Kasumi-1 (cell line): ENCODE measurements at regions not wholly inside any gene's neighbourhood (a gene's known extent, or its start where the extent isn't known, plus 50 kb on each side); places are given as distances from the start of the nearest gene placed in this dataset.

Experiments
- DNase-seq, 2 experiments: peaks; one replicate each; lab custom pipeline; 2025; lab: John Stamatoyannopoulos, UW

DNA sequence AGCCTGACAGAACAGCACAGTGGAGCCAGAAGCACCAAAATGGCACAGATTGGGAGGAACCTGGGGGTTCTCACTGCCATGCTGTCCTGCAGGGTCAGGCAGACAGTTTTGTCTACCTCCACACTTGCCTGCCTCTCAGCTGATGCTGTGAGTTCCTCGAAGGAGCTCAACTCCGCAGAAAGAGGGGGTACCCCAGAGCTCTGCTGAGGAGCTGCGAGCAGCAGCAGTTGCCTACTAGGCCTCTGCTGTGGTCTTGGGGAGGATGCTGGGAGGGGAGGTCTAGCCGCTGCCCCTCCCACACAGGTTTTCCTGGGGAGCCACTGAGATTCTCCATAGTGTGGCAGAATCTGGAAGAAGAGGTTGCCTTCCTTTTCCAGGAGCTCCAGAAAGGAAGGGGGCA is 192.5 kb downstream of the FOXD2 start:
- DNase-seq, result no peak

- no peak for DNase-seq
Measured at GRCh38 chr1:47631411-47631995, 193.7 kb downstream of the FOXD2 start.

DNA sequence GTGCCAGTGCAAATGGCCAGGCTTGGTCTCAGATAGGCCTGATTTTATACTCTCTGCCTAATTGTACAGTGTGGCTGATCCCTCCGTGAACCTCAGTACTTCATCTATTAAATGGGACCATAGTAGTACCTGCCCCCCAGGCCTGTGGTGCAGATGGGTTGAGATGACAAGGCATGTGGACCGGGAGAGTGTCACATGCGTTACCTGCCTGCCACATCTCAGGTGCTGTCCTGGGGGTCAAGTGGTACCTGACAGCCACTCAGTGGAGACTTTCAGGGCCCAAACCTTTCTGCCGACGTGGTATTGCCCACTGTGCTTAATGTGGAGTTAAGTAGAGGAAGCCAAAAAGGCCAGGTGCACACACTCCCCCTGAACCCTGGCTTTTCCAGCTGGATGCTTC is 197.3 kb downstream of the FOXD2 start:
- no peak for DNase-seq

DNA sequence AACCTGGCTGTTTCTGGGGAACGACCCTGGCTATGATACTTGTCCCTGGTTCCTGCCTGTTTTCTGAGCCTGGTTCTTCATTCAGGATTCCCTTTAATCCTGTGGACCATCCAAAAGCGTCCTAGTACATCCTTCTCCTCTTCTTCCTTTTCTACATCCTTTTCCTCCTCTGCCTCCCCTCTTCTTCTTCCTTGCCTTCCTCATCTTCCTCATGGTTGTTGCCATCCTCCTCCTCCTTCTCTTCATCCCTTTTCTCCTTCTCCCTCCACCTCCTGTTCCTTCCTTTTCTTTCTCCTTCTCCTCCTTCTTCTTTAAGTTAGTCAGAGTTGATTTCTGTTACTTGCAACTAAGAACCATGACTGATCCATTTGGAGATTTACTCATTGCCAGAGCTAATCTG is 197.8 kb downstream of the FOXD2 start:
- DNase-seq, result no peak

DNA sequence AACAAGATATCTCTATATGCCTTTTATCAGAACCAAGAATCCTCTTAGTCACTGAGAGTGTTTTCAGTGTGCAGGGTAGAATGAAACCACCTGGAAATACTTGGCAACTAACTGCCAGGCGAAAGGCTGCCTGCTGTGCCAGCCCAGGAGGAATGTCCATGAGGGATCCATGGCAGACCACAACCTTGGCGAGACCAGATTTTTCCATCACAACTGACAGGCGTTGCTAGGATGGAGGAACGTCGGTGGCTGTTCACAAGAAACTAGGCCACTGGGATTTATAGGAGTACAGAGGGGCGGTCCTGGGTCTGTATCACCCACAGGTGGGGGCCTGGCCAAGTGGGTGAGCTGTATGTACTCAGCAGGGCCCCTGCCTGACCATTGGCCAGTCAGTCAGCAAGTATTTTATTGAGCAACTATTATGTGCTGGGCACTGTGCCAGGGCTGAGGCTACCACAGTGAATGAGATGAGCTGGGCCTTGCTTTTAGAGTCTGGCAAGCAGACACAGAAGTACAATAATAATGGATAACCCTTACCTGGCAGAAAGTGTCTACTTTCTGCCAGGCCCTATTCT is 199.4 kb downstream of the FOXD2 start:
- no peak for DNase-seq

GRCh38 chr1:47638240-47638639 is 200.4 kb downstream of the FOXD2 start:
- DNase-seq, result no peak

- DNase-seq, result no peak
Measured at GRCh38 chr1:47638713-47639112, 200.9 kb downstream of the FOXD2 start.

DNA sequence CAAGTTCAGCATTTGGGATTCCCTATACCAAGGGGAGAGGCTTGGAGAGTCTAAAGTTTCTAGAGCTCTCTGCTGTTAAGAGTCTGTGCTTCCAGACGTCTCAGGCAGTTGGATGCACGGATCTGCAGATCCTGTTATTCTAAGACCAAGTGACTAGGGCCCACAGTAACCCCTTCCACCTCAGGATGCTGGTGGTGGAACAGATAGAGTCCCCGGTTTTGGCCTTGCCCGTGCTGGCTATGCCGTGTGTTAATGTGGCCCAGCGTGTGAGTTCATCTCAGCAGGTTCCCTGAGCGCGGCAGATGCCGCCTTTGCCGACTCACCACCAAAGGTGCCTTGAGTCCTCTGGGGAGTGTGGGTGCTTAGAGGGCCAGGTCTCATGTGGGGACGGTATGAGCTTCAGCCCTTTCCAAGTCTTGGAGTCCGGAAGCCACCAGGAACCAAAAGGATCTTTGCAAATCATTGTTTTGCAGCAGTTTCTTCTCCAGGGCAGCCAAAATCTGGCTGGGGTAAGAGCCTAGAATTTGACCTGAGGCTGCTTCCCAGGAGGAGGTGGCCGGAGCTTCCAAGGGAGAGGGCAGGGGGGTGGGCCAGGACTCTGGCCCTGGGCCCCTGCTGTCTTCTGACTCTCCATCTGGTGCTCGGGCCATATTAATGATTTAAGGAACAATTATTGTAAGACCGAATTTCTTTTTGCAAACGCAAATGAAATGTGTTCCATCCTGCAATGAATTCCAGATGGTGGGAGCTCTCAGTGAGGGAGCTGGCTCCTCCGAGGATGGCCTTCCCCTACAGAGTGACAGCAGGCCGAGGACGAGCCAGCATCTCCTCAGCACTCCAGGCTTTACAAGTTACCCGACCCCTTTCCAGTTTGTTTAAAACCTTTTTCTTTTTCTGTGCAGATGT is 205.7 kb downstream of the FOXD2 start:
- no peak for DNase-seq

DNA sequence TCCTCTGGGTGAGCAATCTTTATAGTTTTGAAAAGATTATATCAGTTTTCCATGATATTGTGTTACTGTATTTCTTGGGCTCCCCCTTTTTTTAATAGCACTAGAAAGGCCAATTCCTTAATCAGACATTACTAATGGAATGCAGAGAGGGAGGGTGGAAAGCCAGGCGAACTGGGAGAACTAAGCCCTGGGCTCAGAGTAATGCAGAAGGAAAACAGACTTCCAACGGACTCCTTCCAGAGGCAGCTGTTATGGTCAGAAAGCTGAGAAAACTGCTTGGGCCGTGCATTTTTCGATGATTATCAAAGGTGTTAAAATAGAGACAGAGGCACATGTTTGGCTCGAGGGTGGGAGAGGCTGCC is 206.3 kb downstream of the FOXD2 start:
- DNase-seq, result no peak

DNA sequence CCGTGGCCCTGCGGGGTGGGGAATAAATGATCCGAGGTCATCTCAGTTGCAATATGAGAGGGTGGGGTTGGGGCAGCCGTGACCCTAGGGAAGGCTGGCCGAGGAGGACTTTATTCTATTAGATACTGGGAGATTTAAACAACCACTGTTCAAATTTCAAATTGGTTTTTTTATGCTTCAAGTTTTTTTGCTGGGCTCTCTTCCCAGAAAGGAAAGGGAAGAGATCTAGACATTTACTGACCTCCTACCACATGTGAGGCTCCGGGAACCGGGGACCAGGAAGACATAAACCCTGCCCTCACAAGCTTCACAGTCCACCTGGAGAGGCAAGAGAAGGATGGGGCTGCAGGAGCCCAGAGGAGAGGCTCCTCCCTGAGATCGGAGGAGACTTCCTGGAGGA is 207.3 kb downstream of the FOXD2 start:
- DNase-seq, result no peak

DNA sequence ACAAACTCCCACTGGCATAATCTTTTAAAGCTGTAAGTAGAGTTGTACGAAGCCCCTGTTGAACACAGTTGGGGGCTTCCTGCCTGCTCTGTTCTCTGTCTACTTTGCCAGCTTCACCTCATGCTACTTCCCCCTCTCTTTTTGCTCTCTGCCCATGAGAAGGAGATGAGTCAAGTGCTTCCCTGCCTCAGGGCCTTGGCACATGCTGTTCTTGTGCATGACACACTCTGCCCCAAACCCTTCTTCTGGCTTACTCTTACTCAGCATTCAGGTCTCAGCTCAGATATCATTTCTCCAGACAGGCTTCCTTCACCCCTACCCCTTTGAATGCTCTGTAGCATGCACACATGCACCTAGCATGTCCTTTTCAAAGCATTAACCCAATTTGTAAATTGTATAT is 208.8 kb downstream of the FOXD2 start:
- DNase-seq, result no peak

- no peak for DNase-seq
Measured at GRCh38 chr1:47647327-47647845, 209.5 kb downstream of the FOXD2 start.

DNA sequence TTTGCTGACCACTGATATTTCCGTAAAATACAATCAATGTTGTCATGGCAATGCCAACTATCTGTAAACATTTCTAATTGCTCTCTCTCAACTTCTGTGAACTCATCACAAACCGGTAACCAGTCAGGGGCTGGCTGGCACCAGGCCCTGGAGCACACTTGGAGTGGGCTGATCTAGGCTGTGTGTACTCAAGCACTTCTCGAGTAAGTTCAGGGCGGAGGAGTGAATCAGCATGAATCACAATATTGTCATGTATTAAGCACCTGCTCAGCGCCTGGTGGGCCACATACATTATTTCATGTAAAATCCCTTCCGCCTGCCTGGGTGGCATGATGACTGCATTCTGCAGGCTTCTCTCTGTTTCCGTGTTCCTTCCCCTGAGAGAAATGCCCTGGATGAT is 212.4 kb downstream of the FOXD2 start:
- no peak for DNase-seq

GRCh38 chr1:47650611-47651010 is 212.8 kb downstream of the FOXD2 start:
- no peak for DNase-seq

GRCh38 chr1:47651311-47652089 is 213.7 kb downstream of the FOXD2 start:
- DNase-seq, result no peak

DNA sequence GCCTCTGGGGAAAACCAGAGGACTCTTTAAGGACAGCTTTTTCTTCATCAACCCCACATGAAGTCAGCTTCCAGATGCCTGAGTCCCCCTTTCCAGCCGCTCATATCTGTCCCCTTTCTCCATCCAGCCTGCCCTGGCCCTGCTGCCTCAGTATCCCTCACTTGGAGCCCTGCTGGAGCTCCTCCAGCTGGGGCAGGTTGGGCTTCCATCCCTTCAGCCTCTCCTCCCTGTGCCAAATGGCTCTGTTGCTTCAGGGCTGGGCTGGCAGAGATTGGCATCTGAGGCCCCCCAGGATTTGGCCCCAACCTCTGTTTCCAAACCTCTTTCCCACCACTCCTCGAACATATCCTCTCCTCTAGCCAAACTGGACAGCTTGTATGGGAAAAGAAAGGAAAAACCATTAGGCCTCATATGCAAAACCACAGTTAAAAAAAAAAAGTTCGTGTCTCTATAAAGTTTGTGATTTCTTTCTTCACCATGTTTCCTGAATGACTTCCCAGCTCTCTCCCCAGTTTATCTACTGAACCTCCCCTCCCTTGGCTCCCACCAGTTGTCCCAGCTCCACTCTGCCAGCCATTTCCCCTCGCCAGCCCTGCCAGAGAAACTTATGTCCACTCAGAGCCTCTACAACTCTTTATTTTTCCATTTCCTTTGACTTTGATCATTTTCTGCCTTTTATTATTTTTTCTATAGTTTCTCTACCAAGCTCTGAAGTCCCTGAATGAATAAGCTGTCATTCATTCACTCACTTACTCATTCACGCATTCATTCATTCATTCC is 217.9 kb downstream of the FOXD2 start:
- DNase-seq, result no peak

- no peak for DNase-seq
Measured at GRCh38 chr1:47656719-47657685, 219.2 kb downstream of the FOXD2 start.

GRCh38 chr1:47658161-47658920 is 220.5 kb downstream of the FOXD2 start:
- DNase-seq, result no peak

DNA sequence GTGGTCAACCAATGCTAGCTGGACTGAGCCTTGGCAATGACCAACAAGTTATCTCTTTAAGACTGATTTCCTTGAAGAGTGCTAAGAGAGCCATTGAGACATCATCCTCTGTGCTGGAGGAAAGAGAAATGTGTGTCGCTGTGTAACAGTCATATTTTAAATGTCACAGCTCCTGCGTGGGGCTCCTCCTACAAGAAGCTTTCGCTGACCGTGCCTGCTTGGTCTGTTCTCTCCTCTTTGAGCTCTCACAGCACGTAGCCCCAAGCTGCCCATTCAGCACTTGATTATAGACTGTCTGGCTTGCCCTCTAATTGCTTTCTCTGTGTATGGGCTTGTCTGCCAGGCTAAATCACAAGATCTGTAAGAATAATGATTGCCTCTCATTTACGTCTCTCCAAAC is 221.3 kb downstream of the FOXD2 start:
- no peak for DNase-seq

DNA sequence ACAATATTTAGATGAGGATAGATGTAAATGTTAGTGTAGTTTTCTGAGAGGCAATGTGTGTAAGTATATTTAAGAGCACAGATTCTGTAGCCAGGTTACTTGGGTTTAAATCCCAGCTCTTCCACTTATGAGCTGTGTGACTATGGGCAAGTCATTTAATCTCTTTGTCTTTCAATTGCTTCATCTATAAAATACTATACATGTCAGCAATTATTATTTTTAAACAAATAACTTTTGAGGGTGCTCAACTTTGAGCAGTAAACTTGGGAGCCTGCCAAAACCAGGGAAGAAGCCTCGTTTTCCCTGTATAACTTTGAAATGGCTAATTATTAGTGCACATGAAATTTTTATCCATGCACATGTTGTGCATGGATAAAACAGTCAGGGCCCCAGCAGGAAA is 222.8 kb downstream of the FOXD2 start:
- DNase-seq, result no peak
